H1 (cell line): ENCODE measurements at regions not wholly inside any gene's neighbourhood (a gene's known extent, or its start where the extent isn't known, plus 50 kb on each side); places are given as distances from the start of the nearest gene placed in this dataset.

ENCODE experiments used
- MAFK ChIP-seq: IDR thresholded peaks from 2 replicates; pipeline ENCODE4 v1.6.1; 2012; ENCODE audit warnings: low read depth, mild to moderate bottlenecking, improper control_type of control experiment, low read length
- POLR2A ChIP-seq, 2 experiments: IDR thresholded peaks; 1 replicate in 1 of 2; 2 replicates in 1 of 2; pipeline ENCODE4 v1.6.1; 2011; ENCODE audit warnings: low read depth in 2 of 2, low read length in 2 of 2, mild to moderate bottlenecking in 2 of 2; ENCODE audit errors: control extremely low read depth in 1 of 2
- RBBP5 ChIP-seq: IDR thresholded peaks from 2 replicates; pipeline ENCODE4 v1.7.1; 2012; ENCODE audit warnings: low read depth, mild to moderate bottlenecking, inconsistent platforms, low read length, moderate library complexity, borderline replicate concordance
- RNF2 ChIP-seq: fragments of 200-900, 300-1000 bp; sonication (generic); IDR thresholded peaks from 2 replicates; pipeline ENCODE4 v1.7.1; 2016; ENCODE audit warnings: borderline replicate concordance, low read depth, mild to moderate bottlenecking, antibody characterized with exemption, low read length; ENCODE audit not compliant: poor library complexity, severe bottlenecking; ENCODE audit errors: missing control alignments
- SIN3A ChIP-seq, 2 experiments: IDR thresholded peaks in 1 of 2; conservative IDR thresholded peaks in 1 of 2; 2 replicates each; pipeline ENCODE4 v1.6.1; 2011 to 2012; ENCODE audit warnings: low read length in 2 of 2, improper control_type of control experiment in 1 of 2, low read depth in 1 of 2, mild to moderate bottlenecking in 1 of 2
- TCF12 ChIP-seq: IDR thresholded peaks from 2 replicates; pipeline ENCODE4 v1.6.1; 2011; ENCODE audit warnings: low read depth, mild to moderate bottlenecking, low read length
- USF2 ChIP-seq: IDR thresholded peaks from 2 replicates; pipeline ENCODE4 v1.6.1; 2011; ENCODE audit warnings: low read length, improper control_type of control experiment
- ZNF274 ChIP-seq: IDR thresholded peaks from 2 replicates; pipeline ENCODE4 v1.7.0; 2012; ENCODE audit warnings: low read length, borderline replicate concordance; ENCODE audit errors: extremely low read depth

GRCh38 chr3:16668776-16669545 is 63.7 kb upstream of the DAZL start (continued):
- no peak for TF ChIP-seq TCF12
- no peak for TF ChIP-seq SIN3A (conservative IDR thresholded peaks at IDR 0.05 in 1 of 2, IDR thresholded peaks at IDR 0.05 in 1 of 2; ENCODE audit: low read depth in 1 of 2, low read length in 2 of 2)
- TF ChIP-seq RNF2: no peak
- TF ChIP-seq ZNF274: no peak
- TF ChIP-seq MAFK: no peak
- no peak for TF ChIP-seq RBBP5
- no peak for TF ChIP-seq USF2
- TF ChIP-seq POLR2A (IDR thresholded peaks at IDR 0.05; ENCODE audit: control extremely low read depth in 1 of 2, low read depth in 2 of 2, low read length in 2 of 2): no peak
